HEK293T (cell line): ENCODE measurements at regions not wholly inside any gene's neighbourhood (a gene's known extent, or its start where the extent isn't known, plus 50 kb on each side); places are given as distances from the start of the nearest gene placed in this dataset.

ENCODE experiments used
- CTCF ChIA-PET: fragments of 350-600 bp; formaldehyde crosslinking; extraction: SDS; loops from one replicate; lab custom pipeline; 2021; ENCODE audit warnings: antibody characterized with exemption, inconsistent platforms; lab: Yijun Ruan, JAX
- POLR2A ChIA-PET: fragments of 350-600 bp; formaldehyde crosslinking; extraction: SDS; loops from one replicate; lab custom pipeline; 2020; ENCODE audit warnings: antibody characterized with exemption, inconsistent platforms; lab: Yijun Ruan, JAX
- DNase-seq: peaks from one replicate; pipeline ENCODE4 v3.0.0; 2012; ENCODE audit warnings: mixed read lengths; ENCODE audit errors: extremely low spot score
- ARNT ChIP-seq: fragments of 450-650 bp; IDR thresholded peaks from 2 replicates; pipeline ENCODE4 v1.6.1; 2017; ENCODE audit warnings: mild to moderate bottlenecking
- BHLHE40 ChIP-seq: fragments of 450-650 bp; IDR thresholded peaks from 2 replicates; pipeline ENCODE4 v1.6.1; 2016; ENCODE audit warnings: mild to moderate bottlenecking, moderate library complexity, borderline replicate concordance
- CTBP1 ChIP-seq: fragments of 450-650 bp; IDR thresholded peaks from 2 replicates; pipeline ENCODE4 v1.6.1; 2016; ENCODE audit warnings: borderline replicate concordance
- ELF4 ChIP-seq: fragments of 450-650 bp; IDR thresholded peaks from 2 replicates; pipeline ENCODE4 v1.6.1; 2017; ENCODE audit warnings: antibody characterized with exemption
- FOXA1 ChIP-seq: fragments of 450-650 bp; IDR thresholded peaks from 2 replicates; pipeline ENCODE4 v1.6.1; 2016; ENCODE audit warnings: mild to moderate bottlenecking
- FOXK2 ChIP-seq: fragments of 450-650 bp; IDR thresholded peaks from 2 replicates; pipeline ENCODE4 v1.6.1; 2016; ENCODE audit warnings: mild to moderate bottlenecking
- FOXM1 ChIP-seq: fragments of 450-650 bp; IDR thresholded peaks from 2 replicates; pipeline ENCODE4 v1.6.1; 2017; ENCODE audit warnings: mild to moderate bottlenecking, borderline replicate concordance
- HDGF ChIP-seq: fragments of 450-650 bp; IDR thresholded peaks from 2 replicates; pipeline ENCODE4 v1.6.1; 2017; ENCODE audit warnings: antibody characterized with exemption, borderline replicate concordance
- L3MBTL2 ChIP-seq: fragments of 450-650 bp; conservative IDR thresholded peaks from 2 replicates; pipeline ENCODE4 v1.6.1; 2016; ENCODE audit warnings: mild to moderate bottlenecking
- LEF1 ChIP-seq: fragments of 450-650 bp; IDR thresholded peaks from 2 replicates; pipeline ENCODE4 v1.6.1; 2017; ENCODE audit warnings: mild to moderate bottlenecking, borderline replicate concordance
- NFRKB ChIP-seq: fragments of 450-650 bp; IDR thresholded peaks from 2 replicates; pipeline ENCODE4 v1.6.1; 2016; ENCODE audit warnings: mild to moderate bottlenecking, moderate library complexity
- PKNOX1 ChIP-seq: fragments of 450-650 bp; IDR thresholded peaks from 2 replicates; pipeline ENCODE4 v1.6.1; 2016
- SP1 ChIP-seq: fragments of 450-650 bp; IDR thresholded peaks from 2 replicates; pipeline ENCODE4 v1.6.1; 2017
- SUZ12 ChIP-seq: fragments of 450-650 bp; IDR thresholded peaks from 2 replicates; pipeline ENCODE4 v1.6.1; 2016; ENCODE audit warnings: mild to moderate bottlenecking
- TARDBP ChIP-seq: fragments of 450-650 bp; IDR thresholded peaks from 2 replicates; pipeline ENCODE4 v1.6.1; 2016
- ZNF384 ChIP-seq: fragments of 450-650 bp; IDR thresholded peaks from 2 replicates; pipeline ENCODE4 v1.6.1; 2016

- ChIA-PET CTCF (no interaction called here), POLR2A (no interaction called here)
- no peak for DNase-seq
- TF ChIP-seq HDGF (no peak), NFRKB (no peak), CTBP1 (no peak), ARNT (no peak)
These were observed 222.3 kb upstream of the ZWINT start for GRCh38 chr10:56583316-56583715.

GRCh38 chr10:56567580-56567979 is 206.5 kb upstream of the ZWINT start:
- DNase-seq = no peak
- POLR2A ChIA-PET = no interaction called here
- CTCF ChIA-PET = no interaction called here
- TF ChIP-seq FOXK2 (no peak), ELF4 (no peak), SUZ12 (no peak), ARNT (no peak), FOXM1 (no peak), CTBP1 (no peak), L3MBTL2 (no peak), PKNOX1 (no peak)

DNA sequence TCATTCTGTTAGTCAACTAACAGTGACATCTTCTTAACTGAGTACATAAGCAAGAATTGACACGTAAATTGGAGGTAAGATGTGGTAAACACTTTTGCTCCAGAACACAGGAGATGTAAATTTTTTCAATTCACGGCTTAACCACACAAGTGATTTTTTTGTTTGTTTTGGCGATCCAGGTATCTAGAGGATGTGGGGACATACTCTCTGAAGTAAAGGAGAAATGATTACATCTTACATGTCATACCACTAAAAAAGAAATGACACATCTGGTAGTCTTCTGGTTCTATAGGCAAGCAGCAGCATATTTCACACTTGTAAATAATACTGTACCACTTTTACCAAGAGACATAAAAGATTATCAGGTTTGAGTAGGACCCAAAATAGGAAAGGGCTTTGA is 200.3 kb upstream of the ZWINT start:
- DNase-seq = no peak
- TF ChIP-seq LEF1 = no peak
- no peak for TF ChIP-seq ZNF384
- TF ChIP-seq ELF4 = no peak
- no peak for TF ChIP-seq SP1
- TF ChIP-seq FOXK2 = no peak
- TF ChIP-seq BHLHE40 = no peak
- no peak for TF ChIP-seq FOXA1
- ChIA-PET POLR2A (no interaction called here), CTCF (no interaction called here)

- TF ChIP-seq ELF4 (no peak), TARDBP (no peak), CTBP1 (no peak)
- CTCF ChIA-PET = no interaction called here
- POLR2A ChIA-PET = no interaction called here
- no peak for DNase-seq
These were observed 190.0 kb upstream of the ZWINT start for GRCh38 chr10:56551037-56551436.

- no peak for DNase-seq
- no peak for TF ChIP-seq L3MBTL2
- TF ChIP-seq LEF1 = no peak
- ChIA-PET CTCF (no interaction called here), POLR2A (no interaction called here)
These were observed 186.1 kb upstream of the ZWINT start for GRCh38 chr10:56547163-56547562.

DNA sequence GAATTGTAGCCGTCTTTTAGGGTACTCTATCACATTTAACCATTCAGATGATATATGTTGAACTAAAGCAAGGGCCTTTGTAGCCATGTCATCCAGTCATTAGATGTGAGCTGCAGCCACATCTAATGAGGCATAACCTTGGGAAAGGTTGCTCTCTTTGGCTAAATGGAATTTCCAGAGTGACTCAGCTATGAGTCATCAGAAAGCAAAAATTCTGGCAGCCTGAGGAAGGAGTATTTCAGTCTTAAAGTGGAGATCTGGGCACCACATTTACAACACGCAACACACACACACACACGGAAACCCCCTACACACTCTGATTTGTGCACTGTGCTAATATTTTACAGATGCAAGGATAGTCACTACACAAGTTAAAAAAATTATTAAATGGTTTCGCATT is 176.9 kb upstream of the ZWINT start:
- no peak for DNase-seq
- POLR2A ChIA-PET = no interaction called here
- CTCF ChIA-PET = no interaction called here

GRCh38 chr10:56522166-56522565 is 161.1 kb upstream of the ZWINT start:
- ChIA-PET POLR2A (no interaction called here), CTCF (no interaction called here)
- no peak for TF ChIP-seq PKNOX1
- TF ChIP-seq SP1 = no peak
- no peak for TF ChIP-seq BHLHE40
- no peak for TF ChIP-seq ZNF384
- no peak for TF ChIP-seq FOXA1
- TF ChIP-seq L3MBTL2 = no peak
- no peak for TF ChIP-seq FOXM1
- TF ChIP-seq ARNT = no peak
- TF ChIP-seq ELF4 = no peak
- no peak for DNase-seq

More for the DNA sequence above, 176.9 kb upstream of the ZWINT start:
- TF ChIP-seq SUZ12 = no peak
- no peak for TF ChIP-seq FOXA1
- TF ChIP-seq NFRKB = no peak
- no peak for TF ChIP-seq HDGF
- TF ChIP-seq FOXK2 = no peak
- no peak for TF ChIP-seq SP1
- no peak for TF ChIP-seq CTBP1
- TF ChIP-seq FOXM1 = no peak
- TF ChIP-seq LEF1 = no peak
- TF ChIP-seq ARNT = no peak
- no peak for TF ChIP-seq ZNF384
- TF ChIP-seq BHLHE40 = no peak
- TF ChIP-seq L3MBTL2 = no peak
- no peak for TF ChIP-seq PKNOX1
- no peak for TF ChIP-seq TARDBP
- no peak for TF ChIP-seq ELF4

DNA sequence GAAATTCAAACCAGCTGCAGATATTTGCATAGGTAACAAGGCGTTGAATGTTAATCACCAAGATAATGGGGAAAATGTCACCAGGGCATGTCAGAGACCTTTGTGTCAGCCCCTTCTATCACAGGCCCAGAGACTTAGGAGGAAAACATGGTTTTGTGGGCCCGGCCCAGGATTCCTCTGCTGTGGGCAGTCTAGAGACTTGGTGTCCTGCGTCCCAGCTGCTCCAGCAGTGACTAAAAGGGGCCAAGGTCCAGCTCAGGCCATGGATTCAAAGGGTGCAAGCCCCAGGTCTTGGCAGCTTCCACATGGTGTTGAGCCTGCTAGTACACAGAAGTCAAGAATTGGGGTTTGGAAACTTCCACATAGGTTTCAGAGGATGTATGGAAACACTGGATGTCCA is 147.5 kb upstream of the ZWINT start:
- POLR2A ChIA-PET = no interaction called here
- TF ChIP-seq L3MBTL2 = no peak
- no peak for DNase-seq
- CTCF ChIA-PET = no interaction called here
